HEK293 (cell line): ENCODE measurements at regions not wholly inside any gene's neighbourhood (a gene's known extent, or its start where the extent isn't known, plus 50 kb on each side); places are given as distances from the start of the nearest gene placed in this dataset.

Source experiments
- CTCF ChIA-PET: fragments of 350-600 bp; formaldehyde crosslinking; extraction: SDS; loops from one replicate; lab custom pipeline; 2021; ENCODE audit warnings: antibody characterized with exemption; lab: Yijun Ruan, JAX
- POLR2A ChIA-PET: fragments of 300-600 bp; formaldehyde crosslinking; extraction: SDS; loops from one replicate; lab custom pipeline; 2020; ENCODE audit warnings: antibody characterized with exemption, inconsistent platforms; lab: Yijun Ruan, JAX
- H3K27ac ChIP-seq: fragments of 200-500 bp; sonication (Bioruptor generic); 2 replicates; pipeline ENCODE4 v1.5.1; 2014; ENCODE audit warnings: low read depth, low read length, control low read depth, inconsistent platforms; ENCODE audit errors: extremely low read depth
- H3K36me3 ChIP-seq, 2 experiments: fragments of 200-500 bp in 1 of 2; sonication (Bioruptor generic) in 1 of 2; 1 replicate in 1 of 2; 2 replicates in 1 of 2; pipeline ENCODE4 v1.5.1; 2014 to 2017; ENCODE audit warnings: inconsistent platforms in 2 of 2, low read length in 2 of 2; ENCODE audit not compliant: control insufficient read depth in 2 of 2, insufficient read depth in 1 of 2
- H3K4me1 ChIP-seq: fragments of 200-500 bp; sonication (Bioruptor generic); 2 replicates; pipeline ENCODE4 v1.5.1; 2014; ENCODE audit warnings: mild to moderate bottlenecking, low read length, inconsistent platforms; ENCODE audit not compliant: control insufficient read depth, insufficient read depth
- H3K4me3 ChIP-seq: 2 replicates; pipeline ENCODE4 v1.5.1; 2011; ENCODE audit warnings: low read depth, mild to moderate bottlenecking, control low read depth, low read length, moderate library complexity
- H3K9me3 ChIP-seq: fragments of 200-500 bp; sonication (Bioruptor generic); 2 replicates; pipeline ENCODE4 v1.5.1; 2014; ENCODE audit warnings: low read depth, low read length, inconsistent platforms; ENCODE audit not compliant: control insufficient read depth, insufficient read depth
- GLI4 ChIP-seq: fragments of 450-650 bp; formaldehyde crosslinking; IDR thresholded peaks from 2 replicates; pipeline ENCODE4 v1.5.1; 2016; ENCODE audit warnings: missing biosample characterization, missing genetic modification characterization
- HOXC10 ChIP-seq: sonication (generic); formaldehyde crosslinking; IDR thresholded peaks from 2 replicates; pipeline ENCODE4 v1.8.1; 2023; ENCODE audit warnings: mild to moderate bottlenecking, missing genetic modification reagents
- KLF16 ChIP-seq: fragments of 450-650 bp; formaldehyde crosslinking; IDR thresholded peaks from 2 replicates; pipeline ENCODE4 v1.5.1; 2017; ENCODE audit warnings: missing biosample characterization, missing genetic modification characterization
- KLF9 ChIP-seq: fragments of 450-650 bp; formaldehyde crosslinking; IDR thresholded peaks from 2 replicates; pipeline ENCODE4 v1.5.1; 2016; ENCODE audit warnings: missing biosample characterization, missing genetic modification characterization, low read depth
- MEIS1 ChIP-seq: sonication (generic); formaldehyde crosslinking; IDR thresholded peaks from 2 replicates; pipeline ENCODE4 v1.8.1; 2022; ENCODE audit warnings: missing genetic modification reagents, mild to moderate bottlenecking, borderline replicate concordance
- PRDM10 ChIP-seq: fragments of 450-650 bp; formaldehyde crosslinking; IDR thresholded peaks from 2 replicates; pipeline ENCODE4 v1.5.1; 2016; ENCODE audit warnings: missing biosample characterization, missing genetic modification characterization
- PRDM6 ChIP-seq: fragments of 450-650 bp; formaldehyde crosslinking; IDR thresholded peaks from 2 replicates; pipeline ENCODE4 v1.5.1; 2017; ENCODE audit warnings: missing biosample characterization, missing genetic modification characterization
- RBAK ChIP-seq: fragments of 450-650 bp; formaldehyde crosslinking; IDR thresholded peaks from 2 replicates; pipeline ENCODE4 v1.5.1; 2016; ENCODE audit warnings: missing biosample characterization, missing genetic modification characterization
- TCF7L2 ChIP-seq: IDR thresholded peaks from 2 replicates; pipeline ENCODE4 v1.6.1; 2011; ENCODE audit warnings: low read depth, mild to moderate bottlenecking, inconsistent platforms, low read length, moderate library complexity, borderline replicate concordance
- ZBTB20 ChIP-seq: fragments of 450-650 bp; formaldehyde crosslinking; IDR thresholded peaks from 2 replicates; pipeline ENCODE4 v1.5.1; 2016; ENCODE audit warnings: missing biosample characterization, missing genetic modification characterization
- ZBTB26 ChIP-seq: fragments of 450-650 bp; formaldehyde crosslinking; optimal IDR thresholded peaks from 2 replicates; pipeline ENCODE3; 2016; ENCODE audit warnings: missing biosample characterization, mild to moderate bottlenecking, missing genetic modification characterization
- ZBTB44 ChIP-seq: fragments of 450-650 bp; IDR thresholded peaks from 2 replicates; pipeline ENCODE4 v1.5.1; 2018; ENCODE audit warnings: missing biosample characterization, mild to moderate bottlenecking, missing genetic modification characterization
- ZNF138 ChIP-seq: fragments of 450-650 bp; formaldehyde crosslinking; IDR thresholded peaks from 2 replicates; pipeline ENCODE4 v1.5.1; 2016; ENCODE audit warnings: missing biosample characterization, missing genetic modification characterization, borderline replicate concordance
- ZNF416 ChIP-seq: fragments of 450-650 bp; formaldehyde crosslinking; IDR thresholded peaks from 2 replicates; pipeline ENCODE4 v1.5.1; 2016; ENCODE audit warnings: missing biosample characterization, missing genetic modification characterization
- ZNF423 ChIP-seq: fragments of 450-650 bp; formaldehyde crosslinking; IDR thresholded peaks from 2 replicates; pipeline ENCODE4 v1.5.1; 2016; ENCODE audit warnings: missing biosample characterization, missing genetic modification characterization
- ZNF501 ChIP-seq: fragments of 450-650 bp; formaldehyde crosslinking; IDR thresholded peaks from 2 replicates; pipeline ENCODE4 v1.5.1; 2016; ENCODE audit warnings: missing biosample characterization, missing genetic modification characterization
- ZNF514 ChIP-seq: fragments of 450-650 bp; formaldehyde crosslinking; IDR thresholded peaks from 2 replicates; pipeline ENCODE4 v1.5.1; 2016; ENCODE audit warnings: missing biosample characterization, missing genetic modification characterization
- ZNF610 ChIP-seq: fragments of 450-650 bp; formaldehyde crosslinking; IDR thresholded peaks from 2 replicates; pipeline ENCODE4 v1.5.1; 2016; ENCODE audit warnings: missing biosample characterization, missing genetic modification characterization, borderline replicate concordance
- ZSCAN23 ChIP-seq: fragments of 450-650 bp; formaldehyde crosslinking; IDR thresholded peaks from 2 replicates; pipeline ENCODE4 v1.5.1; 2016; ENCODE audit warnings: missing biosample characterization, missing genetic modification characterization

GRCh38 chr1:162922201-162922600 lies 61.2 kb upstream of the CCDC190 start:
- no peak overlapping the region for H3K4me3 ChIP-seq
- TF ChIP-seq GLI4 (tag by site-specific recombination) (no peak), ZSCAN23 (tag by site-specific recombination) (no peak), ZNF416 (no peak), ZNF138 (tag by site-specific recombination) (no peak), ZNF514 (tag by site-specific recombination) (no peak), RBAK (tag by site-specific recombination) (no peak), HOXC10 (CRISPR knock-in tag) (no peak), PRDM6 (tag by site-specific recombination) (no peak), ZNF423 (no peak), TCF7L2 (no peak)
- TF ChIP-seq, all 188 proteins: peak for 0
- Histone ChIP-seq H3K4me1 (no peaks in the 10 kb centered on the region), H3K27ac (no peak overlapping the region), H3K9me3 (no peaks in the 10 kb centered on the region), H3K36me3 (no peaks in the 10 kb centered on the region)
- ChIA-PET POLR2A (no interaction called here), CTCF (interaction anchor here (0.7 kb wide), 1 partner anchor 259 kb away, joined by 3 read pairs; no protein-coding TSS in a partner anchor)

- CTCF ChIA-PET: interaction anchor here (0.6 to 0.9 kb wide), 2 partner anchors 43 to 149 kb away, joined by 3 read pairs; no protein-coding TSS in a partner anchor
- no peak for TF ChIP-seq MEIS1 (CRISPR knock-in tag)
- no peak for TF ChIP-seq ZBTB44 (tag by site-specific recombination)
- TF ChIP-seq ZNF501 (tag by site-specific recombination): no peak
- TF ChIP-seq KLF9 (tag by site-specific recombination): no peak
- TF ChIP-seq ZNF610 (tag by site-specific recombination): no peak
- no peak for TF ChIP-seq PRDM10 (tag by site-specific recombination)
- TF ChIP-seq ZBTB20: no peak
- TF ChIP-seq KLF16 (tag by site-specific recombination): no peak
- TF ChIP-seq ZBTB26 (tag by site-specific recombination): no peak
- TF ChIP-seq, all 188 proteins: peak for 0
- no peak overlapping the region for H3K4me3 ChIP-seq
- no peaks in the 10 kb centered on the region for H3K4me1 ChIP-seq
- no peak overlapping the region for H3K27ac ChIP-seq
- no peaks in the 10 kb centered on the region for H3K36me3 ChIP-seq
- POLR2A ChIA-PET: no interaction called here
- no peaks in the 10 kb centered on the region for H3K9me3 ChIP-seq
Measured at GRCh38 chr1:162921311-162921710, 60.3 kb upstream of the CCDC190 start.
